GM21360 (cell line): ENCODE measurements at regions not wholly inside any gene's neighbourhood (a gene's known extent, or its start where the extent isn't known, plus 50 kb on each side); places are given as distances from the start of the nearest gene placed in this dataset.
"Not testable (repeated sequence)": the region's sequence is repeated elsewhere in the genome, so short reads cannot be mapped to it uniquely, and the experiment has no call there.

Experiments used
- ATAC-seq: cut with Tn5 transposase; IDR thresholded peaks from one replicate; pipeline ENCODE4 v1.9.1; 2021; ENCODE audit warnings: mild to moderate bottlenecking, moderate library complexity; ENCODE audit not compliant: unreplicated experiment

- ATAC-seq: no peak
These were observed 246.9 kb upstream of the AGTR1 start for GRCh38 chr3:148450819-148451218.

GRCh38 chr3:148451969-148452368, 245.7 kb upstream of the AGTR1 start:
- ATAC-seq: no peak

GRCh38 chr3:148453781-148454191, 243.9 kb upstream of the AGTR1 start:
- no peak for ATAC-seq

GRCh38 chr3:148455098-148455497, 242.6 kb upstream of the AGTR1 start:
- no peak for ATAC-seq

- no peak for ATAC-seq
These were observed 239.8 kb upstream of the AGTR1 start for GRCh38 chr3:148457886-148458285.

GRCh38 chr3:148459931-148460513, 237.7 kb upstream of the AGTR1 start:
- no peak for ATAC-seq

- no peak for ATAC-seq
These were observed 237.0 kb upstream of the AGTR1 start for GRCh38 chr3:148460686-148461085.

GRCh38 chr3:148464246-148464645, 233.5 kb upstream of the AGTR1 start:
- no peak for ATAC-seq

- no peak for ATAC-seq
These were observed 231.6 kb upstream of the AGTR1 start for GRCh38 chr3:148466143-148466542.

- no peak for ATAC-seq
These were observed 230.5 kb upstream of the AGTR1 start for GRCh38 chr3:148466980-148467740.

GRCh38 chr3:148477375-148477774, 220.3 kb upstream of the AGTR1 start:
- no peak for ATAC-seq

GRCh38 chr3:148493631-148494030, 204.1 kb upstream of the AGTR1 start:
- ATAC-seq: no peak

- no peak for ATAC-seq
These were observed 203.3 kb upstream of the AGTR1 start for GRCh38 chr3:148494451-148494850.

- ATAC-seq: no peak
These were observed 196.8 kb upstream of the AGTR1 start for GRCh38 chr3:148500881-148501280.

GRCh38 chr3:148510116-148510515, 187.6 kb upstream of the AGTR1 start:
- ATAC-seq: no peak

GRCh38 chr3:148510561-148510960, 187.1 kb upstream of the AGTR1 start:
- no peak for ATAC-seq

GRCh38 chr3:148512648-148513047, 185.1 kb upstream of the AGTR1 start:
- ATAC-seq: no peak

GRCh38 chr3:148513096-148513543, 184.6 kb upstream of the AGTR1 start:
- ATAC-seq: no peak

- no peak for ATAC-seq
These were observed 179.2 kb upstream of the AGTR1 start for GRCh38 chr3:148518520-148518919.

- ATAC-seq: not testable (repeated sequence)
These were observed 172.1 kb upstream of the AGTR1 start for GRCh38 chr3:148525621-148526020.

GRCh38 chr3:148528024-148528423, 169.7 kb upstream of the AGTR1 start:
- ATAC-seq: no peak

- ATAC-seq: no peak
These were observed 165.9 kb upstream of the AGTR1 start for GRCh38 chr3:148531836-148532235.

GRCh38 chr3:148532326-148532725, 165.4 kb upstream of the AGTR1 start:
- ATAC-seq: no peak
